Upper lobe of right lung (tissue), 1 donor: ENCODE measurements at regions not wholly inside any gene's neighbourhood (a gene's known extent, or its start where the extent isn't known, plus 50 kb on each side); places are given as distances from the start of the nearest gene placed in this dataset.

Experiments used
- ATAC-seq: fragments of 200-7000 bp; cut with Tn5 transposase; one replicate; pipeline ENCODE4 v1.9.1; 2020; ENCODE audit warnings: mild to moderate bottlenecking, moderate library complexity
- DNase-seq: peaks from one replicate; pipeline ENCODE4 v3.0.0-alpha.2; 2020
- H3K27ac ChIP-seq: fragments of 200-600 bp; one replicate; pipeline ENCODE4 v1.8.0; 2022
- H3K27me3 ChIP-seq: fragments of 200-600 bp; one replicate; pipeline ENCODE4 v1.8.0; 2022; ENCODE audit warnings: mild to moderate bottlenecking
- H3K36me3 ChIP-seq: fragments of 200-600 bp; one replicate; pipeline ENCODE4 v1.8.0; 2022
- H3K4me1 ChIP-seq: fragments of 200-600 bp; one replicate; pipeline ENCODE4 v1.8.0; 2022
- H3K4me3 ChIP-seq: fragments of 200-600 bp; one replicate; pipeline ENCODE4 v1.8.0; 2022; ENCODE audit warnings: mild to moderate bottlenecking
- H3K9me3 ChIP-seq: fragments of 200-600 bp; one replicate; pipeline ENCODE4 v1.8.0; 2022
- CTCF ChIP-seq: fragments of 200-600 bp; IDR thresholded peaks from one replicate; pipeline ENCODE4 v1.8.0; 2022; ENCODE audit warnings: antibody characterized with exemption
- intact Hi-C: fragments of 100-400 bp; cut with DNase I; formaldehyde crosslinking; loops from one replicate; pipeline ENCODE4 v1.11.0; 2022
- donor health status: DM: no; HTN: yes; CAD: no; lungs with severe emphysema.

DNA sequence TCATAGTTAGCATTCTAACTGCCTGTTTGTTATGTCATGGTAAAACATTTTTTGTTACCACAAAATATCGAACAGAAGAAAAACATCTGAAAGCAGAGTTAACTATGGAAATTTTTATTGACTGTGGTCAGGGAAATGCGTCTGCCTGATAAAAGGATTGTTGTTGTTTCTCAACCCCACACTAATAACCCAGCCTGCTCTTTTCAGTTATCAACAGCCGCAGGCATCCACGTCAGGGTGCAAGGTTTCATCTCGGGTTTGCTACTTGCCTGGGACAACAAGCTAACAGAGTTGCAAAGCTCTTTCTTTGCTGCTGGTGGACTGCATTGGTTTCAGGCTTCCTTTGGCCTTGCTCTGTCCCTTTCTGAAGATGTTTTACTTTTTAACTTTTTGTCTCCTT, 969.2 kb downstream of the CDH18 start:
- ATAC-seq = no peak
- intact Hi-C loops = no loop called here

GRCh38 chr5:19031491-19031890, 956.5 kb downstream of the CDH18 start:
- intact Hi-C loops = no loop called here
- H3K27me3 ChIP-seq = no peaks in the 10 kb centered on the region
- H3K4me3 ChIP-seq = no peak overlapping the region
- no peak for TF ChIP-seq CTCF
- H3K4me1 ChIP-seq = no peaks in the 10 kb centered on the region
- DNase-seq (no peak), ATAC-seq (no peak)
- no peak overlapping the region for H3K27ac ChIP-seq
- no peaks in the 10 kb centered on the region for H3K9me3 ChIP-seq
- H3K36me3 ChIP-seq = no peaks in the 10 kb centered on the region

More for the DNA sequence above, 969.2 kb downstream of the CDH18 start:
- Histone ChIP-seq H3K4me1 (no peaks in the 10 kb centered on the region), H3K36me3 (no peaks in the 10 kb centered on the region), H3K4me3 (no peak overlapping the region), H3K27ac (no peak overlapping the region), H3K9me3 (no peaks in the 10 kb centered on the region), H3K27me3 (no peaks in the 10 kb centered on the region)
- no peak for DNase-seq
- no peak for TF ChIP-seq CTCF

- H3K4me1 ChIP-seq = no peaks in the 10 kb centered on the region
- DNase-seq = no peak
- intact Hi-C loops = no loop called here
- H3K36me3 ChIP-seq = no peaks in the 10 kb centered on the region
- no peak for TF ChIP-seq CTCF
- no peaks in the 10 kb centered on the region for H3K9me3 ChIP-seq
- no peak for ATAC-seq
- H3K27ac ChIP-seq = no peak overlapping the region
- no peaks in the 10 kb centered on the region for H3K27me3 ChIP-seq
- H3K4me3 ChIP-seq = no peak overlapping the region
Measured at GRCh38 chr5:19035816-19036215, 952.2 kb downstream of the CDH18 start.

GRCh38 chr5:19042106-19042505, 945.9 kb downstream of the CDH18 start:
- Histone ChIP-seq H3K4me3 (no peak overlapping the region), H3K9me3 (no peaks in the 10 kb centered on the region), H3K4me1 (no peaks in the 10 kb centered on the region), H3K36me3 (no peaks in the 10 kb centered on the region), H3K27me3 (no peaks in the 10 kb centered on the region), H3K27ac (no peak overlapping the region)
- no peak for TF ChIP-seq CTCF
- intact Hi-C loops = no loop called here
- ATAC-seq (no peak), DNase-seq (no peak)

DNA sequence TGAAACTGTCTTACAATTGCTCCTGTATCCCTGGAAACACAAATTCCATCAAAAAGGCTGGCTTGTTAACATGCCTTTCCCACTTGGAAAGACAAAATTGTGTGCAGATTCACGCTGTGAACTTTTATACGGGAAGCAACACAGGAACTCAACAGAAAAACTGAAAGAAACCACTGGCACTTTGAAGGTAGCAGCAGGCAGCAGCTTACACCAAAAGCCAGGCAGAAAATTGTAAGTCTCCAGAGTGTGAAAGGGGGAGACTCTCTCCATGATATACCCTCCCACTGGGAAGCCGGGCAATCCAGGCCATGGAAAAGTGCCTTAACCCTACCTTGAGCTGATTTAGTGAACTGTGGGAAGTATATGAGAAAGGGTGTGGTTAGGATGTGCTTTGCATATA, 943.7 kb downstream of the CDH18 start:
- no peaks in the 10 kb centered on the region for H3K27me3 ChIP-seq
- intact Hi-C loops = no loop called here

More for the DNA sequence above, 943.7 kb downstream of the CDH18 start:
- no peak for TF ChIP-seq CTCF
- DNase-seq (no peak), ATAC-seq (peak; percentile 9)
- Histone ChIP-seq H3K27ac (no peak overlapping the region), H3K4me3 (no peak overlapping the region), H3K4me1 (no peaks in the 10 kb centered on the region), H3K36me3 (no peaks in the 10 kb centered on the region), H3K9me3 (no peaks in the 10 kb centered on the region)
